HG03196 (cell line): ENCODE measurements at regions not wholly inside any gene's neighbourhood (a gene's known extent, or its start where the extent isn't known, plus 50 kb on each side); places are given as distances from the start of the nearest gene placed in this dataset.

Source experiments
- ATAC-seq: cut with Tn5 transposase; IDR thresholded peaks from one replicate; pipeline ENCODE4 v1.9.1; 2021; ENCODE audit not compliant: unreplicated experiment

DNA sequence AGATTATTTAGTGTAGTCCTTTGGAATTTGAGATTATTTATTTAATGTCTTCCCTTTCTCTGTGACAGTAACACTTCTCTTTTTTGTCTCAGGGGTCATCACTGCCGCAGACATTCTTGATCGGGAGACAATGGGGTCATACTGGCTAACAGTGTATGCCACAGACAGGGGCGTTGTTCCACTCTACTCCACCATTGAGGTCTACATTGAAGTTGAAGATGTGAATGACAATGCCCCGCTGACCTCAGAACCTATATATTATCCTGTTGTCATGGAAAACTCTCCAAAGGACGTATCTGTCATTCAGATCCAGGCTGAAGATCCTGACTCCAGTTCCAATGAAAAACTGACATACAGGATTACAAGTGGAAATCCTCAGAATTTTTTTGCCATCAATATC lies 299.9 kb downstream of the FAT3 start:
- no peak for ATAC-seq

DNA sequence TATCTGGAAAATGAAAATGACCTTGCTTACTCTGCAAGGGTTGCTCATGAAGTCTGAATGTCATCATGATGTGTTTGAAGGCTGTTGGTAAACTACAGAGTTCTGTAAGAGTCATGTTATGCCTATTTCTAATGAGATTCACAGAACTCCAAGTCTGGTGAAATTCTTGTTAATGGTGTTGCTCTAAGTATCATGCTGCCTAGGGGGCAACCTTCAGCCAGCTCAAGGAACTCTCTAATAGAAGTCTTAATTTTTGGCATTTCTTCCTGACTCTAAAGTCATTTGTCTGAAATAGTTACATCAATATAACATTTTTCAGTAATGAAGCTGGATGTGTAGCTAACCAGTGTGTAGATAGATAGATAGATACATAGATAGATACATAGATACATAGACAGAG lies 302.8 kb downstream of the FAT3 start:
- no peak for ATAC-seq

DNA sequence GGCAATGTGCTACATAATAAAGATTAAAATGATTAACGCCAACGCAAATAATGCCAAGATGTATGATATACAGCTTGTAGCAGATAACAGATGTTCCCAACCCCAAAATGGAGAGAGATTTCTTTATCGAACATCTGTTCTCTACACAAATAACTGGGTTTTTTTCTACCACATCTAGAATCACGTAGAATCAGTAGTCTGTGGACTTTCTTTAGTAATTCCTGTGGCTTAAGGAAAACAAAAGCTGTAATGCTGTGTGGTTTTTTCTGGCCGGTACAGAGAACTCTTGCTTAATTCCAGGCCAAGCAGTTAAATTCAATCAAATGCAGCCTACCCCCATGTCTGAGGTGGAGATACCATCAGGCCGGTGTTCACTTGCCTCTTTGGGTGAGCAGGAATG lies 303.4 kb downstream of the FAT3 start:
- no peak for ATAC-seq

- ATAC-seq = no peak
Observed at GRCh38 chr11:92531065-92531739, 306.6 kb downstream of the FAT3 start.

DNA sequence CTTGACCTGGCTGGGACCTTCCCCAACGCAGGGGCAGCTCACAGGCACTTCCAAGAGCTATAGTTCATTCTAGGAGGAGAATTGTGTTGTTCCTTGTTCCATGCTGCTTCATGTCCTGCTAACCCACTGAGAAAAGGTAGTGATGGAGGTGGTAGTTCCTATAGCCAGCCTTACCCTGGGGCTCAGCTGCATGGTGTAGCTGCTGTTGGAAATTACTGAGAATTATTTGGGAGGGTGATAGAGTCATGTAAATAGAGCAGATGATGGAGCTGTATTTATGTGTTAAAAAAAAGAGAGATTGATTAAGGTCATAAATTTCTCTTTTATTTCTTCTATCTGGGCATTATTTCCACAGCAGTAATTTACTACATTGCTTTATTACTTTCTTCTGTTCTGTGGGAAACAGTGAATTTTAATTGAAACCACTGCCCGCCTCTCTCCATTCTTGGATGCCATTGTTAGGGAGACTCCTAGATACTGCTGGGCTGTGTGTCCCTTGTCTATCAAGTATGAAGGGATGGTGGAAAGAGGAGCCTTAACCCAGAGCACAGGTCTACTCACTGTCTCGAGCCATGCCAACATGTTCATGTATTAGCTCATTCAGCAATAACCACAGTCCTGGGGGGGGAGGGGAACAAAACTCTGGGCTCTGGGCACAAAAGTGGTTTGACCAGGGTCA lies 309.2 kb downstream of the FAT3 start:
- no peak for ATAC-seq

- ATAC-seq = no peak
Observed at GRCh38 chr11:92536883-92537282, 312.3 kb downstream of the FAT3 start.

- no peak for ATAC-seq
Observed at GRCh38 chr11:92540096-92540495, 315.5 kb downstream of the FAT3 start.

DNA sequence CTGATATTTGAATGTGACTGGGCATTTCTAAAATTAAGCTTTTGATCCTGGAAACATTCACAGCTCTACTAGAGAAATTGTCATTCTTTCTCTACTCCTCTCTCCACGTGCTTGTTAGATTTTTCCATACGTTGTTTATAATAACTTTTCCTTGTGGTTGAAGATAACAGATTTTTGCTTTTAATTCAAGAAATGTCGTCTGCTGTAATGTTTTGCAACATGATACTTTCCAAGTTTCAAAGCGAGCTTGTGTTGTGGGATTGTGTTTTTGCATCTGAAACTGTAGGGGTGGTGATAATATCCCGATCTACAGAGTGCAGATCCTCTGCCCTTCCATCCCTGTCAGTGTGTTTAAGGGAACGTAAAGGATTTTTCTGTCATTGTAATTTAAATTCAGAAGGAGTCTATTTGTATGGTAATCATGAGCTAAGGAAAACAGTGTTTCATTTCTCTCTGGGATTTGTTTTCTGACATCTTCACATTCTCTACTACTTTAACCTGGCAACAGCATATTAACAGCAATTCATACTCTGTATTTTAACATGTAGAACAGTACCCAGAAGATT lies 321.4 kb downstream of the FAT3 start:
- ATAC-seq = no peak

- ATAC-seq = no peak
Observed at GRCh38 chr11:92546603-92547002, 322.0 kb downstream of the FAT3 start.

DNA sequence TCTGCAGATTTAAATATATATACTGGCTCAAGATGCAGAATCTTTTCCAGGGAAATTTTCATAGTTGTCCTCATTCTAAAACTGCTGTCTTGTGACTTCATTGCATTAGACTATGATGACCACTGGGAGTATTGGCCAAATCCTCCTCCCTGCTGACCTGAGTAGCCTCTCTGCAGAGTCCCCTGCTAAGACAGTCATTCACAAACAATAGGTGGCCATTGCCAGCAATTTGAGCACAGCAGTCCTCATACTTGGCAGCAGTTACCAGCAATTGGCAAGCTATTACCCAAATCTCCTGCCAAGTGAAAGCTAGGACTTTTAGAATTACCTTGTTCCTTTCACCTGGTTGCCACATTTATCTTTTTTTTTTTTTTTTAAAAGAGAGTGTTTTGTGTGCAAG lies 325.8 kb downstream of the FAT3 start:
- ATAC-seq = no peak

DNA sequence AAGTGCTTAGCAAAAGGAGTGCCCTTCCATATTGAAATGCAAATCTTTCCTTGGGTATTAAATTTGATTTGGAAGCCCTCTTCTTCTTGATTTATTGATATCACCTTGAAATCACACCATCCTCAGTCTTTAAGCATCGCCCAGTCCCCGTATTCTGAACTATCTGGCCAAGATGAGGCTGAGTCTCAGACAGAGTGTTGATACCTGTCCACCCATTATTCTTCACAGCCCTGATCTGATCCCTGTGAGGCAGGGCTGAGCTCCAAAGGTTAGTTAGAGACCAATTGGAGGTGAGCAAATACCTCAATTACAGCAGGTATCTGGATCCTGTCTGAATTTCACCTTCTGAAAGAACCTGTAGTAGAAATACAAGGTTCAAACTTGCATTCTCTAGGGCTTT lies 326.3 kb downstream of the FAT3 start:
- no peak for ATAC-seq

GRCh38 chr11:92552942-92553341 lies 328.3 kb downstream of the FAT3 start:
- ATAC-seq = no peak

DNA sequence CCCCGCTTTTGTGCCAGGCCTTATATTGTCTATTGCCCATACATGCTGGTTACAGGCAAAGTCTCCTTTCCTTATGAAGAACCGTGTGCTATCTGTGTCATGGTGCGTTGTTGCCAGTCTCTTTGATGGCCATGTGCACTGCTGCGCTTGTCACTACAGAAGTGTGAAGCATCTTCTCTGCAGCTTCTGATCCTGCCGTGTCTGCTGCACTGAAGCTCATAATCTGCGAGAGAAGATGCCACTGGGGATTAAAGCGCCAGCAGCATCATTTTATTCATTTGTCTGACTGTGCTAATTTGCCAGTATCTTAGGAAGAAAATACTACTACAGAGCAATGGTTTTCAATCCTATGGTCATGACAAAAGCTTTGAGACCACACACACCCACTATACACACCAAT lies 330.1 kb downstream of the FAT3 start:
- no peak for ATAC-seq

DNA sequence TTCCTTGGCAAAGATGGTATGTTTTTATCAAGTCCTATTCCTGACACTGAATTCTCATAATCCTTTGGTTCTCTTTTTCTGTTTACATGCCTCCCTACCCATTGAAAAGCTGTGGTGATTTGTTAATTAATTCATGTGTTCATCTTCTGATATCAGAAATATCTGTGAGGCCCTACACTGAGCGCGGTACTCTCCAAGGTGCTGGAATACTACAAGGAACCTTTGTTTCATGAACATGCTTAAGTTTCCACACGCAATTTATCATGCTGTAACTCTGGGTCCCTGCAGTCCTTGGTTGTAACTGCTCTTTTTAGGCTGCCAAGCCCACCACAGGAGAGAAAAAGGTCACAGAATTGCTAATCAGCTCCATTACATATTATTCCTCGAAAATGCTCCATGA lies 331.8 kb downstream of the FAT3 start:
- no peak for ATAC-seq

- ATAC-seq = no peak
Observed at GRCh38 chr11:92557879-92558278, 333.3 kb downstream of the FAT3 start.

GRCh38 chr11:92558323-92558722 lies 333.7 kb downstream of the FAT3 start:
- no peak for ATAC-seq

- no peak for ATAC-seq
Observed at GRCh38 chr11:92569726-92570125, 345.1 kb downstream of the FAT3 start.

GRCh38 chr11:92572559-92572958 lies 347.9 kb downstream of the FAT3 start:
- ATAC-seq = no peak

DNA sequence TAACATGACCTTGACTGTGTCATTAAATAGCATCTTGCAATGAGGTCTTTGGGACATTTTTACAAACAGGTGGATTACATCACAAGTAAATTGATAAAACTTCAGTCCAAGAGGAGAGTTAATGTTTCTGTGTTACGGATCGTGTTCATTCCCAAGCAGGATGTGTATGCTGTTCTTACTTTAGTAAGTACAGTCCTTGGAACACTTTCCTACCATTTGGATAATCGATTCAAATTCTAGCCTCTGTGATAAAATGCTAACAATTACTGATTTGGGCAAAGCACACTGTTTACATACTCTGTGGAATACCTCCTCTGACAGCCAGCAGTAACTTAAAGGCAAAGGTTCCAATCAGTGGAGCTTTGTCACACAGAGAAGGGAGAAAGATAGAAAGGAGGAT lies 351.7 kb downstream of the FAT3 start:
- ATAC-seq = no peak

GRCh38 chr11:92580908-92581307 lies 356.3 kb downstream of the FAT3 start:
- no peak for ATAC-seq

GRCh38 chr11:92588393-92588792 lies 363.8 kb downstream of the FAT3 start:
- no peak for ATAC-seq

- no peak for ATAC-seq
Observed at GRCh38 chr11:92589512-92589911, 364.9 kb downstream of the FAT3 start.

GRCh38 chr11:92591521-92591920 lies 366.9 kb downstream of the FAT3 start:
- ATAC-seq = no peak
